Mammary epithelial cell (primary cell): ENCODE measurements at regions not wholly inside any gene's neighbourhood (a gene's known extent, or its start where the extent isn't known, plus 50 kb on each side); places are given as distances from the start of the nearest gene placed in this dataset.

ENCODE experiments used
- CTCF ChIP-seq, 2 donors: IDR thresholded peaks in 1 of 2; conservative IDR thresholded peaks in 1 of 2; 2 replicates each; pipeline ENCODE4 v1.5.1; 2011 to 2012; ENCODE audit warnings: inconsistent platforms in 2 of 2, low read length in 2 of 2, mild to moderate bottlenecking in 2 of 2, control low read depth in 1 of 2, low read depth in 1 of 2; ENCODE audit not compliant: insufficient read depth in 1 of 2; ENCODE audit errors: extremely low read depth in 1 of 2
- EZH2 ChIP-seq: IDR thresholded peaks from 2 replicates; pipeline ENCODE4 v1.6.1; 2012; ENCODE audit warnings: low read length, inconsistent platforms, borderline replicate concordance

- TF ChIP-seq EZH2 (no peak), CTCF (conservative IDR thresholded peaks at IDR 0.05 in 1 of 2, IDR thresholded peaks at IDR 0.05 in 1 of 2; ENCODE audit: extremely low read depth in 1 of 2, insufficient read depth in 1 of 2, low read depth in 1 of 2, low read length in 2 of 2) (no peak)
Observed at GRCh38 chr2:107088156-107088555, 202.2 kb upstream of the ST6GAL2 start.
